ENCODE measurements at regions not wholly inside any gene's neighbourhood (a gene's known extent, or its start where the extent isn't known, plus 50 kb on each side); places are given as distances from the start of the nearest gene placed in this dataset.

DNA sequence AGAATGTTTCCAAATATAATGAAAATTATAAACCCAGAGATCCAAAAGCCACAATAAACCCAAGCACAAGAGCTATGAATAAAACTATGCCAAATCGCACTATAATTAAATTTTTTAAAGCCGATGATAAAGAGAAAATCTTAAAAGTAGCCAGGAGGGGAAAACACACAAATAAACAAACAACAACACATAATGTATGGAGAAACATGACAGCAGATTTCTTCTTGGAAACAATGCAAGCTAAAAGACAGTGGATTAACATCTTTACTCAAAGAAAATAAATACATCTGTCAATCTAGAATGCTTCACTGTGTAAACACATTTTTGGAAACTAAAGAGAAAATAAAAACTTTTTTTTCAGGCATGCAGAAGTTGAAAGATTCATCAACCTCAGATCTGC, 53.0 kb upstream of the SMOX start:
- Mint-ChIP-seq H3K36me3 (ENCODE audit: low read depth) (peaks cover 4% of the 10 kb centered on the region), H3K27ac (no peak overlapping the region), H3K4me3 (no peak overlapping the region), H3K9me3 (peaks cover 34% of the 10 kb centered on the region), H3K4me1 (peaks cover 14% of the 10 kb centered on the region), H3K27me3 (ENCODE audit: low read depth, poor library complexity) (peaks cover 12% of the 10 kb centered on the region)
- TF ChIP-seq CTCF (IDR thresholded peaks at IDR 0.05) = no peak
- no peak for DNase-seq

DNA sequence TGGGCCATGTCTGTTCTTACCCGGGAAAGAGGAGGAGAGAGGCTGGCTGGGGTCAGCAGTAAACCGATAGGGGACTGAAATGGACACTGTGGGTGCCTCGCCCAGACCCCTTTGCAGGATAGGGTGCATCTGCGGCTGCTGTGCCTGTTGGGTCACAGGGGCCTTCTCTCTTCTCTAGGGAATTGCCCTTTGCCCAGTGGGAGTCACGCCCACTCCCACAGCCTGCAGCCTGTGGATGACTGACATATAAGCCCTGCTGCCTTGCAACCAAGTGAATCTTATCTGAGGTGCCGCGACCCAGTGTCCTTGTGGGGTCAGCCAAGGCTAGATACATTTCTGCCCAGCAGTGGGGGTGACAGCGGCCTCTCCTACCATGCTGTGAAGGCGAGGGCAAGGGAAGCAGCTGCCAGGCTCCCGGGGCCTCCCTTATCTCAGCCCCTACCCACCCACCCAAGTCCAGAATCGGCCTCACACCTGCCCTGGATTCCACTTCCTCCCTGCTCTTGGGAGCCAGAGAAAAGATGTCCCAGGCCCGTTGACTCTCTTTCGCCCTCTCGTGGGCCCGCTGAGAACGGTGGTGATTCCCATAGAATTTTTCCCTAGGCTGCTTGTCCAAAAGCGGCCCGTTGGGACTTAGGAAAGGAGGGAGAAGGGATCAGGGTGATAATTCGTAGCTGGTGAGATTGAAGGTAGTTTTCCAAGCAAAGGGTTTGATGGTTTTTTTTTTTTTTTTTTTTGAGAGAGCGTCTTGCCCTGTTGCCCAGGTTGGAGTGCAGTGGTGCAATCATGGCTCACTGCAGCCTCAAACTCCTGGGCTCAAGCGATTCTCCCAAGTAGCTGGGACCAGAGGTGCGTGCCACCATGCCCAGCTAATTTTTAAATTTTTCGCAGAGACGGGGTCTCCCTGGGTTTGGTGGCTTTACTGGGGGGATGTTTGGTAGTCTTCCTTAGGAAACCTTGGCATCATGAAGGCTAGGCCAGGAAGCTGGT, 56.8 kb upstream of the SMOX start:
- Mint-ChIP-seq H3K9me3 (peaks cover 25% of the 10 kb centered on the region), H3K27ac (peak overlapping the region; percentile 39), H3K4me3 (no peak overlapping the region), H3K27me3 (ENCODE audit: low read depth, poor library complexity) (peaks cover 11% of the 10 kb centered on the region), H3K4me1 (peaks cover 14% of the 10 kb centered on the region), H3K36me3 (ENCODE audit: low read depth) (peaks cover 4% of the 10 kb centered on the region)
- peak; percentile 71 for TF ChIP-seq CTCF (IDR thresholded peaks at IDR 0.05)
- DNase-seq = peak; percentile 71

DNA sequence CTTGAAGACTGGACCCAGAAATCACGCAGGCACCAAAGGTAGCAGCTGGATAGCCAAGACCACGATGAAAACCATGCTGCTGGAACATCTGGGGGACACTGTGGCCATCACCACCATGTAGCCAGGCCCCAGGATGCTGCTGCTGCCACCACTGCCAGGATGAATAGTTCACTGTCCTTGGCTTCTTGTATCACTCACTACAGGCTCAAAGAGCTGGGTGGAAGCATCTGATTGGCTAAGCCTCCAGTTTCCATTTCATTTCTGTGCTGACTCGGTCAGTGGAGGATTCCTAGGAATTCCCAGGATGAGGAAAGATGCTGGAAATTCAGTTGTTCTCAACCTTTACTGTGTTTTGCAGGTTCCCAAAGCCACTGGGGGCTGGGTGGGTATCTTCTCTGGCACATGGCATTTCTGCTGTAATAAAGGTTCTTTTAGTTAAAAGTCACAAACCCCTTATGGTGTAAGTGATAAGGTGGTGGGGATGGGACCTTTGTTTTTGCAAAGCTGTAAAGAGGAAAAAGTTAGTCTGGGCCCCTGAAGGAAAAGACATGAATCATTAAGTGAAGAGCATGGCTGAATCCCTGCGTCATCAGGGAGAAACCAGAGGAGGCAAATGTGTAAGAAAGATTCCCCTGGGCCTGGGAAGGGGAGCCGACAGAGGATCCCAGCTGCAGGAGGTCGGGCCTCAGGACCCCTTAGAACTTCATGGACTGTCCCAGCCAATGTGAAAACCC, 57.7 kb upstream of the SMOX start:
- Mint-ChIP-seq H3K27me3 (ENCODE audit: low read depth, poor library complexity) (peaks cover 12% of the 10 kb centered on the region), H3K27ac (peak overlapping the region; percentile 39)

DNA sequence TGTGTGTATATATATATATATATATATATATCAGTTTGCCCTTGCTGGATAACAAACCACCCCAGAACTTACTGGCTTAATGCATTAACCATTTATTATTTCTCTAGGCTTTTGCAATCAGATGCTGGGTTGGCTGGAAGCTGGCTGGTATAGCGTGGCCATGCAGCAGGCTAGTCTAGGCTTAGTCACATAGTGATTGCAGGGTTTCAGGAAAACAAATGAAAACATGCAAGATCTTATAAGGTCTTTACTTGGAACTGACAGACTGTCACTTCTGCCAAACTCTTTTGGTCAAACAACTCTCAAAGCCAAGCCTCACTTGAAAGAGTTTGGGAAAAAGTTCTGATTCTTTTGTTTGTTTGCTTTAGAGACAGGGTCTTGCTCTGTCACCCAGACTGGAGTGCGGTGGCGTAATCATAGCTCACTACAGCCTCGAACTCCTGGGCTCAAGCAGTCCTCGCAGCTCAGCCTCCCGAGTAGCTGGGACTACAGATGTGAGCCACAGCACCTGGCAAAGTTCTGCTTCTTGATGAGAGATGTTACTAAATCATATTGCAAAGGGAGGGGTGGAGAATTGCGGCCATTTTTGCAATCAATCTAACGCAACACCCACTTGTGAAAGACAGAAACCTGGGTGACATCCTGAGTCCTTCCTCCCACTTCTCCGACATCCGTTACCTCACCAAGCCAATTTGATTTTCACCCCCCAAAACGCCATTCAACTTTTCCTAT, 58.7 kb upstream of the SMOX start:
- no peak for DNase-seq
- H3K4me3 Mint-ChIP-seq = no peak overlapping the region
- H3K4me1 Mint-ChIP-seq = peaks cover 16% of the 10 kb centered on the region
- H3K9me3 Mint-ChIP-seq = peaks cover 9% of the 10 kb centered on the region
- no peak for TF ChIP-seq CTCF (IDR thresholded peaks at IDR 0.05)
- no peak overlapping the region for H3K27ac Mint-ChIP-seq
- H3K27me3 Mint-ChIP-seq (ENCODE audit: low read depth, poor library complexity) = peaks cover 9% of the 10 kb centered on the region
- H3K36me3 Mint-ChIP-seq (ENCODE audit: low read depth) = peaks cover 4% of the 10 kb centered on the region

More for the DNA sequence above, 57.7 kb upstream of the SMOX start:
- peaks cover 14% of the 10 kb centered on the region for H3K4me1 Mint-ChIP-seq
- no peak for DNase-seq
- peaks cover 19% of the 10 kb centered on the region for H3K9me3 Mint-ChIP-seq
- no peak for TF ChIP-seq CTCF (IDR thresholded peaks at IDR 0.05)
- H3K36me3 Mint-ChIP-seq (ENCODE audit: low read depth) = peaks cover 4% of the 10 kb centered on the region
- no peak overlapping the region for H3K4me3 Mint-ChIP-seq

DNA sequence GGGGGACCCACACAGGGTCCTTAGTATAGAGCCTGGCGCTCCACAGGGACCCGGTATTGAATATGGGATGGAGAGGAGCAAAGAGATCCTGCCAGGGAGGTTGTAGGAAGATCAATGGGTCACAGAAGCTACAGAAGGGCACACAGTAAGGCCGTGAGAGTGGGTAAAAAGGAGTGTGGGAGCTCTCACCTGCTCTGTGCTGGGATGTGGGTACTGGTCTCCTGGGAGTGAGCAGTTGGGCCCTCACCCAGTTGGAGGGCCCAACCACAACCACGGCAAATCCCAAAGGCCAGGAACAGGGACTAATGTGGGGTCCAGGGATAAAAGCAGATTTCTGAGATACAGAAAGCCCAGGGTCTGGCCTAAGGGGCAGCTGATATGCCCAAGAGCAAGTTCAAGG, 59.9 kb upstream of the SMOX start:
- DNase-seq = no peak
- Mint-ChIP-seq H3K36me3 (ENCODE audit: low read depth) (no peaks in the 10 kb centered on the region), H3K4me1 (peaks cover 25% of the 10 kb centered on the region), H3K9me3 (no peaks in the 10 kb centered on the region), H3K27me3 (ENCODE audit: low read depth, poor library complexity) (peaks cover 17% of the 10 kb centered on the region), H3K4me3 (no peak overlapping the region), H3K27ac (no peak overlapping the region)
- no peak for TF ChIP-seq CTCF (IDR thresholded peaks at IDR 0.05)

Measured in nephron progenitor cell (in vitro differentiated cells).